Fibroblast of mammary gland (primary cell): ENCODE measurements at regions not wholly inside any gene's neighbourhood (a gene's known extent, or its start where the extent isn't known, plus 50 kb on each side); places are given as distances from the start of the nearest gene placed in this dataset.

Experiments used
- DNase-seq: peaks from one replicate; pipeline ENCODE4 v3.0.0-alpha.2; 2010; ENCODE audit warnings: low read depth
- H3K4me3 ChIP-seq: 2 replicates; pipeline ENCODE4 v1.5.1; 2011; ENCODE audit warnings: low read depth, mild to moderate bottlenecking, low read length, moderate library complexity; ENCODE audit not compliant: control insufficient read depth
- CTCF ChIP-seq: conservative IDR thresholded peaks from 2 replicates; pipeline ENCODE4 v1.5.1; 2011; ENCODE audit warnings: low read depth, low read length, inconsistent platforms; ENCODE audit not compliant: control insufficient read depth, insufficient read depth

- TF ChIP-seq CTCF, result no peak
- H3K4me3 ChIP-seq, result no peak overlapping the region
- DNase-seq, result peak; percentile 22
These were observed 300.2 kb downstream of the LPIN1 start for GRCh38 chr2:12046641-12047040.

- no peak overlapping the region for H3K4me3 ChIP-seq
- no peak for DNase-seq
- TF ChIP-seq CTCF, result no peak
These were observed 301.3 kb downstream of the LPIN1 start for GRCh38 chr2:12047761-12048160.

GRCh38 chr2:12048550-12048949 lies 302.1 kb downstream of the LPIN1 start:
- TF ChIP-seq CTCF, result peak; percentile 22

GRCh38 chr2:12050396-12050795 lies 304.0 kb downstream of the LPIN1 start:
- TF ChIP-seq CTCF, result peak; percentile 12
- peak; percentile 78 for DNase-seq
- no peak overlapping the region for H3K4me3 ChIP-seq

More at GRCh38 chr2:12048550-12048949, 302.1 kb downstream of the LPIN1 start:
- no peak overlapping the region for H3K4me3 ChIP-seq
- DNase-seq, result no peak

GRCh38 chr2:12051831-12052230 lies 305.4 kb downstream of the LPIN1 start:
- DNase-seq, result peak; percentile 72
- TF ChIP-seq CTCF, result no peak
- H3K4me3 ChIP-seq, result no peak overlapping the region

- H3K4me3 ChIP-seq, result no peak overlapping the region
- DNase-seq, result no peak
- TF ChIP-seq CTCF, result no peak
These were observed 306.4 kb downstream of the LPIN1 start for GRCh38 chr2:12052796-12053195.
